Neuronal stem cell (in vitro differentiated cells): ENCODE measurements at regions not wholly inside any gene's neighbourhood (a gene's known extent, or its start where the extent isn't known, plus 50 kb on each side); places are given as distances from the start of the nearest gene placed in this dataset.

ENCODE experiments used
- DNase-seq: peaks from one replicate; pipeline ENCODE4 v3.0.0-alpha.2; 2013; ENCODE audit warnings: low spot score
- H2AFZ ChIP-seq: one replicate; pipeline ENCODE4 v1.6.1; 2013; ENCODE audit warnings: mild to moderate bottlenecking, low read length, inconsistent platforms
- H2AK5ac ChIP-seq: 2 replicates; pipeline ENCODE4 v1.6.1; 2013; ENCODE audit warnings: low read depth, mild to moderate bottlenecking, inconsistent platforms, low read length, moderate library complexity, mixed read lengths
- H2BK120ac ChIP-seq: 2 replicates; pipeline ENCODE4 v1.6.1; 2013; ENCODE audit warnings: low read depth, mild to moderate bottlenecking, inconsistent platforms, low read length, moderate library complexity, mixed read lengths
- H2BK12ac ChIP-seq: one replicate; pipeline ENCODE4 v1.6.1; 2013; ENCODE audit warnings: low read length, inconsistent platforms
- H2BK15ac ChIP-seq: 2 replicates; pipeline ENCODE4 v1.6.1; 2013; ENCODE audit warnings: mild to moderate bottlenecking, low read length, inconsistent platforms, mixed read lengths
- H2BK5ac ChIP-seq: one replicate; pipeline ENCODE4 v1.6.1; 2013; ENCODE audit warnings: inconsistent platforms, mild to moderate bottlenecking, low read length, moderate library complexity
- H3K14ac ChIP-seq: one replicate; pipeline ENCODE4 v1.6.1; 2013; ENCODE audit warnings: low read length, inconsistent platforms
- H3K18ac ChIP-seq: 2 replicates; pipeline ENCODE4 v1.6.1; 2013; ENCODE audit warnings: low read length, inconsistent platforms
- H3K23ac ChIP-seq: 2 replicates; pipeline ENCODE4 v1.6.1; 2013; ENCODE audit warnings: low read depth, mild to moderate bottlenecking, mixed read lengths, low read length, inconsistent platforms; ENCODE audit not compliant: poor library complexity
- H3K27ac ChIP-seq: replicated peaks from 3 replicates; pipeline ENCODE4 v1.5.1; 2013; ENCODE audit warnings: low read length, inconsistent platforms
- H3K27me3 ChIP-seq, 3 experiments: 2 replicates each; pipeline ENCODE4 v1.6.1; 2013; ENCODE audit warnings: low read length in 3 of 3, mild to moderate bottlenecking in 2 of 3, inconsistent platforms in 1 of 3, low read depth in 1 of 3, mixed read lengths in 1 of 3, moderate library complexity in 1 of 3; ENCODE audit not compliant: control insufficient read depth in 3 of 3, insufficient read depth in 3 of 3
- H3K36me3 ChIP-seq, 2 donors: replicated peaks in 1 of 2; 2 replicates each; pipeline ENCODE4 v1.6.1; 2013; ENCODE audit warnings: low read length in 2 of 2; ENCODE audit not compliant: control insufficient read depth in 2 of 2, insufficient read depth in 2 of 2
- H3K4ac ChIP-seq: 2 replicates; pipeline ENCODE4 v1.6.1; 2013; ENCODE audit warnings: inconsistent platforms, mild to moderate bottlenecking, low read length, moderate library complexity
- H3K4me1 ChIP-seq, 2 donors: 1 replicate in 1 of 2; 2 replicates in 1 of 2; pipeline ENCODE4 v1.6.1; 2013; ENCODE audit warnings: low read length in 2 of 2, low read depth in 1 of 2; ENCODE audit not compliant: control insufficient read depth in 2 of 2, insufficient read depth in 1 of 2
- H3K4me2 ChIP-seq: one replicate; pipeline ENCODE4 v1.6.1; 2013; ENCODE audit warnings: mild to moderate bottlenecking, low read length, inconsistent platforms; ENCODE audit not compliant: insufficient read depth, poor library complexity, severe bottlenecking
- H3K4me3 ChIP-seq, 2 donors: 2 replicates each; pipeline ENCODE4 v1.5.1; 2013; ENCODE audit warnings: low read length in 2 of 2, mild to moderate bottlenecking in 2 of 2, inconsistent platforms in 1 of 2, moderate library complexity in 1 of 2
- H3K79me1 ChIP-seq: one replicate; pipeline ENCODE4 v1.6.1; 2013; ENCODE audit warnings: low read depth, mild to moderate bottlenecking, inconsistent platforms, low read length, moderate library complexity
- H3K9ac ChIP-seq: one replicate; pipeline ENCODE4 v1.6.1; 2013; ENCODE audit warnings: mild to moderate bottlenecking, low read depth, low read length, inconsistent platforms; ENCODE audit not compliant: poor library complexity
- H3K9me3 ChIP-seq, 2 donors: replicated peaks in 1 of 2; 2 replicates each; pipeline versions ENCODE3 to v1.6.1; 2013; ENCODE audit warnings: low read length in 2 of 2, mild to moderate bottlenecking in 2 of 2, inconsistent platforms in 1 of 2, low read depth in 1 of 2, mixed read lengths in 1 of 2, moderate library complexity in 1 of 2; ENCODE audit not compliant: control insufficient read depth in 2 of 2, insufficient read depth in 1 of 2
- H4K8ac ChIP-seq: one replicate; pipeline ENCODE4 v1.6.1; 2013; ENCODE audit warnings: low read depth, mild to moderate bottlenecking, inconsistent platforms, low read length, moderate library complexity
- H4K91ac ChIP-seq: one replicate; pipeline ENCODE4 v1.6.1; 2013; ENCODE audit warnings: low read length, low read depth, mild to moderate bottlenecking, inconsistent platforms; ENCODE audit not compliant: poor library complexity
- WGBS, 2 donors: extraction: QIAGEN DNeasy Blood & Tissue Kit; methylation state at CpG; one replicate each; pipeline ENCODE4 v1.1.7; 2013; ENCODE audit warnings: missing lambda C conversion rate in 2 of 2, mixed read lengths in 1 of 2; ENCODE audit not compliant: insufficient read length in 2 of 2, insufficient replicate concordance in 1 of 2; ENCODE audit errors: extremely low coverage in 2 of 2; 5-methylcytosine and 5-hydroxymethylcytosine counted together

- Histone ChIP-seq H2BK15ac (no peak overlapping the region), H3K18ac (no peak overlapping the region), H3K4ac (no peak overlapping the region), H2AFZ (no peak overlapping the region), H3K9me3 (no peaks in the 10 kb centered on the region), H3K79me1 (no peaks in the 10 kb centered on the region), H2BK12ac (no peak overlapping the region), H2BK5ac (no peak overlapping the region), H3K27me3 (peaks cover 0 to 3% (median 0%) of the 10 kb centered on the region in 3 experiments), H2AK5ac (no peak overlapping the region), H3K4me3 (no peak overlapping the region), H3K9ac (no peak overlapping the region), H3K4me1 (peaks cover 0 to 4% of the 10 kb centered on the region in 2 donors), H3K23ac (no peak overlapping the region), H4K91ac (no peak overlapping the region), H3K4me2 (no peak overlapping the region), H2BK120ac (no peak overlapping the region), H3K14ac (no peak overlapping the region), H3K36me3 (no peaks in the 10 kb centered on the region), H3K27ac (no peak overlapping the region), H4K8ac (no peak overlapping the region)
- no peak for DNase-seq
- WGBS, 2 donors = no CpG with 5 or more reads among the region's 1 CpG
Measured at GRCh38 chr5:3278643-3279042, 317.0 kb upstream of the IRX1 start.

GRCh38 chr5:3277590-3278196 lies 317.9 kb upstream of the IRX1 start:
- Histone ChIP-seq H2AK5ac (no peak overlapping the region), H3K18ac (no peak overlapping the region), H3K4ac (no peak overlapping the region), H3K27ac (no peak overlapping the region), H3K9ac (no peak overlapping the region), H3K23ac (no peak overlapping the region), H2BK12ac (no peak overlapping the region), H3K4me1 (peaks cover 0 to 4% of the 10 kb centered on the region in 2 donors), H2BK120ac (no peak overlapping the region), H3K4me2 (no peak overlapping the region), H4K8ac (no peak overlapping the region), H3K36me3 (no peaks in the 10 kb centered on the region), H3K27me3 (peaks cover 0 to 3% (median 0%) of the 10 kb centered on the region in 3 experiments), H2BK15ac (no peak overlapping the region), H4K91ac (no peak overlapping the region), H3K14ac (no peak overlapping the region), H3K9me3 (no peaks in the 10 kb centered on the region), H2BK5ac (no peak overlapping the region), H3K79me1 (no peaks in the 10 kb centered on the region), H3K4me3 (no peak overlapping the region), H2AFZ (peak overlapping the region; percentile 58)
- peak; percentile 24 for DNase-seq
- WGBS, 2 donors = no CpG with 5 or more reads among the region's 6 CpGs

DNA sequence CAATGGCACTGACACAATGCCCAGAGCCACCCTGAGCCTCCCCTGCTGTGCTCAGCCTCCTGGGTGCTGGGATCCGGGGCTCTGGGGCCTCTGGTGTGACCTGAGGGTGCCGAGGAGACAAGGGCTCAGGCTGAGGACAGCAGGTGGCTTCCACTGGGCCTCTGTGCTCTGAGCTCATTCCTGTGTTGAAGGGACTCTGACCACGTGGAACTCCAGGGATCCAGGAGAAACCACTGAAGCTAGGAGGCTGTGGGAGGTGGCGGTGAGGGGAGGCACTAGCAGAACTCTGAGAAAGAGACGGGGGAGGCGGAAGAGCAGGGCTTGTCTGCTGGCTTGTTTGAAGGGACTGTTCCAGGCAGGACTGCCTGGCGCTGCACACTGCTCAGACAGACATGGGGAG lies 318.7 kb upstream of the IRX1 start:
- Histone ChIP-seq H3K18ac (peak overlapping the region; percentile 83), H3K9ac (no peak overlapping the region), H3K4me1 (peaks cover 0 to 4% of the 10 kb centered on the region in 2 donors), H3K4ac (no peak overlapping the region), H3K27me3 (peaks cover 0 to 3% (median 0%) of the 10 kb centered on the region in 3 experiments), H3K4me3 (no peak overlapping the region), H3K27ac (no peak overlapping the region), H2BK120ac (peak overlapping the region; percentile 82), H3K4me2 (no peak overlapping the region), H2AK5ac (peak overlapping the region; percentile 70), H2BK12ac (no peak overlapping the region), H2BK5ac (no peak overlapping the region), H4K91ac (no peak overlapping the region), H3K79me1 (no peaks in the 10 kb centered on the region), H2AFZ (peak overlapping the region; percentile 53), H4K8ac (no peak overlapping the region), H3K14ac (no peak overlapping the region), H2BK15ac (peak overlapping the region; percentile 95), H3K9me3 (no peaks in the 10 kb centered on the region), H3K23ac (no peak overlapping the region), H3K36me3 (no peaks in the 10 kb centered on the region)
- no CpG with 5 or more reads among the region's 7 CpGs for WGBS, 2 donors
- DNase-seq = no peak

DNA sequence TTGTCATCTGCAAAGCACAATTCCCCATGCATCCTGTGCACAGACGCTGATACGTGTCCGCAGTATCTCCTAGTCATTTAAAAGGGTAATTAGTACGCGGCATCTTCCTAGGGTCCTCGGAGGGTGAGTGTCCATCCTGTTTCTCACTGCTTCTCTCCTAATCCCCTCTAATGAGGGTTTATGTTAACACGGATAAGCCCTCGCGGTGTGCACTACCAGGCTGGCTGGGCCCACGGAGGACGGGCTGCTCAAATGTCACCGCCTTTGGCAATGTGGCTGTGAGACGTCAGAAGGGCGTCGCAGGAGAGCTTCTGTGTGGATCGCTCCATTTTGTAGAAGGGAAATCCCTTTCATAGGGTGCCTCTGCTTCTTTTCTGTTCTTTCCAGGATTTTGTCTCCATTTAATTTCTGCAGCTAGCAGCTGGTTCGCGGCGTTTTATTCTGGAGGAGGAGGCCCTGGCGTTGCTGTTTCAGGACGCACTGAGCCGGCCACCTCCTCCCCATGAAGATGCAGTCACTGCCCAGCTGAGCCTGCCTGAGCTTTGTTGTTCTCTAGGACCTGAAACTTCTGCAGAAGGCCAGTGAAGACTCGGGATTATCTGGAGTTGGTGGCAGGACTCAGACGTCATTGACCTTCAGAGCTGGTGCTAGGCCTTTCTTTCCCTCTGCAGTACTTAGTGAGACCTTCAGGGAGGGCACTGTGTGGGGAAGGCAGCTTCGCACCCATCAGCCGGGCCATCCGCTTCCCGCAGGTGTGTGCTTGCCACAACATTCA lies 326.1 kb upstream of the IRX1 start:
- Histone ChIP-seq H3K36me3 (no peaks in the 10 kb centered on the region), H2AFZ (no peak overlapping the region), H4K91ac (no peak overlapping the region), H3K23ac (peak overlapping the region; percentile 18), H2BK12ac (no peak overlapping the region), H2BK5ac (no peak overlapping the region), H3K18ac (no peak overlapping the region), H3K4ac (no peak overlapping the region), H3K4me2 (no peak overlapping the region), H3K27ac (no peak overlapping the region), H3K4me1 (peaks cover 0 to 4% of the 10 kb centered on the region in 2 donors), H2BK120ac (peak overlapping the region; percentile 56), H2BK15ac (no peak overlapping the region), H3K9ac (no peak overlapping the region), H3K79me1 (no peaks in the 10 kb centered on the region), H4K8ac (no peak overlapping the region), H2AK5ac (peak overlapping the region; percentile 33), H3K14ac (no peak overlapping the region), H3K9me3 (no peaks in the 10 kb centered on the region), H3K4me3 (no peak overlapping the region), H3K27me3 (no peaks in the 10 kb centered on the region)
- no CpG with 5 or more reads among the region's 28 CpGs for WGBS, 2 donors
- DNase-seq = no peak
